SU-DHL-6 (cell line): ENCODE measurements at regions not wholly inside any gene's neighbourhood (a gene's known extent, or its start where the extent isn't known, plus 50 kb on each side); places are given as distances from the start of the nearest gene placed in this dataset.

Source experiments
- EZH2phosphoT487 ChIP-seq: fragments of 200-600 bp; sonication (generic), shearing (Covaris generic); conservative IDR thresholded peaks from 2 replicates; pipeline ENCODE4 v1.6.1; 2018; ENCODE audit warnings: mild to moderate bottlenecking, antibody characterized with exemption, low read length, moderate library complexity, mixed read lengths
- TF ChIP-seq, protein P1 (sequence below): fragments of 200-600 bp; sonication (generic); IDR thresholded peaks from one replicate; pipeline ENCODE4 v1.5.1; 2017; ENCODE audit warnings: antibody characterized with exemption, mild to moderate bottlenecking, low read length, moderate library complexity; ENCODE audit not compliant: insufficient read depth, poor library complexity, severe bottlenecking

- TF ChIP-seq, protein P1, sequence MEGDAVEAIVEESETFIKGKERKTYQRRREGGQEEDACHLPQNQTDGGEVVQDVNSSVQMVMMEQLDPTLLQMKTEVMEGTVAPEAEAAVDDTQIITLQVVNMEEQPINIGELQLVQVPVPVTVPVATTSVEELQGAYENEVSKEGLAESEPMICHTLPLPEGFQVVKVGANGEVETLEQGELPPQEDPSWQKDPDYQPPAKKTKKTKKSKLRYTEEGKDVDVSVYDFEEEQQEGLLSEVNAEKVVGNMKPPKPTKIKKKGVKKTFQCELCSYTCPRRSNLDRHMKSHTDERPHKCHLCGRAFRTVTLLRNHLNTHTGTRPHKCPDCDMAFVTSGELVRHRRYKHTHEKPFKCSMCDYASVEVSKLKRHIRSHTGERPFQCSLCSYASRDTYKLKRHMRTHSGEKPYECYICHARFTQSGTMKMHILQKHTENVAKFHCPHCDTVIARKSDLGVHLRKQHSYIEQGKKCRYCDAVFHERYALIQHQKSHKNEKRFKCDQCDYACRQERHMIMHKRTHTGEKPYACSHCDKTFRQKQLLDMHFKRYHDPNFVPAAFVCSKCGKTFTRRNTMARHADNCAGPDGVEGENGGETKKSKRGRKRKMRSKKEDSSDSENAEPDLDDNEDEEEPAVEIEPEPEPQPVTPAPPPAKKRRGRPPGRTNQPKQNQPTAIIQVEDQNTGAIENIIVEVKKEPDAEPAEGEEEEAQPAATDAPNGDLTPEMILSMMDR: no peak
- TF ChIP-seq EZH2phosphoT487: no peak
These were observed 89.3 kb upstream of the MAML3 start for GRCh38 chr4:140243278-140243753.
